ENCODE measurements at regions not wholly inside any gene's neighbourhood (a gene's known extent, or its start where the extent isn't known, plus 50 kb on each side); places are given as distances from the start of the nearest gene placed in this dataset.
"Not testable (repeated sequence)": the region's sequence is repeated elsewhere in the genome, so short reads cannot be mapped to it uniquely, and the experiment has no call there.

DNA sequence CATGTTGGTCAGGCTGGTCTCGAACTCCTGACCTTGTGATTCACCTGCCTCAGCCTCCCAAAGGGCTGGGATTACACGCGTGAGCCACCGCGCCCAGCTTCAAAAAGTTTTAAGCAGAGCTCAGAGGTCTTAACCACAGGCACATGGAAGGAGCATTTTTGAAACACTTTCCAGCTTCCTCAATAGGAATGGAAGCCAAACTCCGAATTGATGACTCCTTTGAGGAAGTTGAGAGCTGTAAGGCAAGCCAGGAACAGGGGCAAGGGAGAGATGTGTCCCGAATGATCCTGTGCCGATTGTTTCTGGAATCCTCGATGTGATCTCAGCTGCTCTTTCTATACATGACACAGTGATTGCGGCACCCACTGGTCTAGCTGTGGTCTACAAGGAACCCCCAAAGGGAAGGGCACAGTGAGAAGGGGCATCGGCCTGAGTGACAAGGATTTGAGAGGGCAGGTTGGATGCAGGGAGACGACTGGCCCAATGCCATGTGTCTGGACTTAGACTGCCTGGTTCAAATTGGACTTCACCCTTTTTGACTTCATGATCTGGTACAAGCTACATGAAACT lies 116.2 kb downstream of the ADRA2C start:
- not testable (repeated sequence) for DNase-seq

DNA sequence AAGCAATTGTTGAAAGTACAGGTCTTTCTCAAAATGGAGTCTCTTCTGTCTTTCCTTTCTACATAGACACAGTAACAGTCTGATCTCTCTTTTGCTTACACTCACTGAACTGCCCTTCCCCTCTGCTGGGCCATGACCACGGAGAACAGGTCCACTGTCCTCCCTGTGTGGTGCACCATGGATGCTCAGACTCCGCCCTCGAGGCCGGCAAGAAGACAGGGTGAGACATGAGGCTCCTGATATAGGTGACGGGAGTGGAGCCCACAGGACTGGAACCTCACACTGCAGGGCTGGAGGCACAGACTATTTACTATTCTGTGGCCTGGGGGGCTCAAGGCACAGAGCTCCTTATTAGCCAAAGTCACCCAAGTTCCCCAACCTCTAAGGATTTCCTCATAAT lies 118.1 kb downstream of the ADRA2C start:
- DNase-seq, result not testable (repeated sequence)

DNA sequence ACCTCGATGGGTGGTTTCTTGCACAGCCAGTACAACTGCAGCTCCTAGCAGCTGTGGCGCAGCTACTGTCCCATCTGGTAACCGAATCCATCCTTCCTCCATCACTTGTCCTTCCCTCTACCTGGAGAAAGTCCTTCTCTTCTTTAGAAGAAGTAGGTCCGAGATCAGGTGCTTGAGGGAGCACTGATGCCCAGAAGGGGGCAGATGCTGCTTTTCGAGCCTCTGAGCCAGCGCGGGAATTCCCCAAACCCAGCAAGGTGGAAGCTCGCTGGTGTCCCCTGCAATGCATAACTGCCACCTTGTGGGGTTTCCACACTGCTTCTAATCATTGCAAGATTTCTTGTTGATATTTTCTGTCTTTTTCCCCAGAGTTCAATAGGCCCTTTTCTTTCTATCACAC lies 127.4 kb downstream of the ADRA2C start:
- not testable (repeated sequence) for DNase-seq

DNA sequence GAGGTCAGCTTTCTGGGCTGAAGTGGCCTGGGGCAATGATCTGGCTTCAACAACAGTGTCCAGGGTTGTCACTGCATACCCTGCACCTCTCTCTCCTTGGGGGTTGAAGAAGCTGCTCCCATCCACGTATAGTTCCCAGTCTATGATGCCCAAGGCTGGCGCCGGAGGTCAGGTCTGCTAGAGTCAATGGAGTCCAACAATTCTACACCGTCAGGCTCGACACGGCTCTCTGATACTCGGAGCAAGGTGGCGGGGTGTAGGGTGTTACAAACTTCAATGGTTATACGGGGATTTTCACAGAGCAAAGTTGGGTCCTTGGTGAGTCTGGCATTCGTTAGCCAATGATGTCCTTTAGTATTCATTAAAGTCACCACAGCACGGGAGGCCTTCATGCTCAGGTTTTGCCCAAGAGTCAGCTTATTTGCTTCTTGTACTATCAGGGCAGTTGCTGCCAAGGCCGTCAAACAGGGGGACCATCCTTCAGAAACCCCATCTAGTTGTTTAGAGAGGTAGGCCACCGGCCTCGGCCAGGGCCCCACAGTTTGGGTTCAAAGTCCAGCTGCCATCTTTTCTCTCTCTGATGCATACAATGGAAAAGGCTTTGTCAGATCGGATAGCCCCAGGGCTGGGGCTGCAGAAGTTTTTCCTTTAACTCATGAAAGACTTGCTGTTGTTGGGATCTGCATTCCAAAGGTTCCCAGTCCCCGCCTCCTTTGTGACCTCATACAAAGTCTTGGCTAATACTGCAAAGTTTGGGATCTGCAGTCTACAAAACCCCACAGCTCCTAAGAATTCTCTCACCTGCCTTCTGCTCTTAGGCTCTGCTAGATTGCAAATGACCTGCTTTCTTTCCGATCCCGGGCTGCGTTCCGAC lies 128.1 kb downstream of the ADRA2C start:
- DNase-seq, result not testable (repeated sequence)

DNA sequence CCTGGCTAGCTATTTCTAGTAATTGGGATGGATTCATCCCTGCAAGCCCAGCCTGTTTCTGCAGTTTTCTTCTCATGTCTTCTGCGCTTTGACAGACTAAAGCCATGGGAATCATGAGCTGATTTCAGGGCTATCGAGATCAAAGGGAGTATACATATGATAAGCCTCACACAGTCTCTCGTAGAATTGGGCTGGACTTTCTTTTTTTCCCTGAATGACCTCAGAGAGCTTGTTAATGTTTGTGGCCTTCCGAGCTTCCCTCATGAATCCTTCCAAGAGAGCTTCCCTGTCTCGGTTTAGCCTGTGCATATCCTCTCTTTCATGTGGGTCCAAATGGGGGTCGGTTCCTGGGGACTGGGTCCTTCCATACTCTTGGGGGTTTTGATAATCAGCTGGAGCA lies 130.3 kb downstream of the ADRA2C start:
- DNase-seq, result no peak

DNA sequence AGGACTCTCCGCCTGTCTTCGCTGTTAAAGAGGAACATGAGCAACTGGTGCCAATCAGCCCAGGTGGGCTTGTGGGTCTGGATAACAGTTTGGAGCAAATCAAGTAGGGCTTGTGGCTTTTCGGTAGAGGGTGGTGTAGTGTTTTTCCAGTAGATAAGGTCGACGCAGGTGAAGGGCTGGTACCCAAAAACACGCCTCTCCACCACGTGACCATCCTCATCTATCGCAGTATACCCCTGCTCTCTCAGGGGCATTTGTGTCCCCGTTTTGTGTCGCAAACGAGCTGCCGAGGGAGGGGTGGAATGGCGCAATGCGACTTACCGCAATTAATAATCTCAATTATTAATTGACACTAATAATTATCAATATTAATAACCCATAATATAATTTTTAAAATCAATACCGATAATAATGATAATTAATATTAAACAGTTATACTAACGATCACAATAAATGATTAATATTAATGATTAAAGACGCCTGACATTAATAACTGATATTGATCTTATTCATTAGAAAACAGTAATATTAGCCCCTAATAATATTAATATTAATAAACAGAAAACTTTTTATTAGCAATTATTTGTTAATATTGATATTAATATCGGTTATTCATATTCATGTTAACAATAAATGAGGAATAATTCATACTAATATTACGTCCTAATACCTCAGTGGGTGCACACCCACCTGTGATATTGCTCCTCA lies 130.8 kb downstream of the ADRA2C start:
- not testable (repeated sequence) for DNase-seq

GRCh38 chr4:3898098-3898497 lies 131.9 kb downstream of the ADRA2C start:
- DNase-seq, result no peak

DNA sequence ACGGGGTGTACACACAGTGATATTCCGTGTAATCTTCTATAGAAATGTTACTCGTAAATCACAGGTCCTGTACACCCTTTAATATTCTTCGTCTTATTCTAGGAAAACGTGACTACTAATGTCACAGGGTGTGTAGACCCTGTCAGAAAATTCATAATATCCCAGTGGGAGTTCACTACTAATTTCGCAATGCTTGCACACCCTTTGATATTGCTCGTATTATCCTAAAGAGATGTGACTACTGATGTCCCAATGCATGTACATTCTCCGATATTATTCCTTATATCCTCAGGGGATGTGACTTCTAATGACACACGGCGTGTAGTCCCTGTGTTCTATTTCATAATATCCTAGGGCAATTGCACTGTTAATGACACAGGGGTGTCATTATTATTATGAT lies 132.7 kb downstream of the ADRA2C start:
- DNase-seq, result not testable (repeated sequence)

DNA sequence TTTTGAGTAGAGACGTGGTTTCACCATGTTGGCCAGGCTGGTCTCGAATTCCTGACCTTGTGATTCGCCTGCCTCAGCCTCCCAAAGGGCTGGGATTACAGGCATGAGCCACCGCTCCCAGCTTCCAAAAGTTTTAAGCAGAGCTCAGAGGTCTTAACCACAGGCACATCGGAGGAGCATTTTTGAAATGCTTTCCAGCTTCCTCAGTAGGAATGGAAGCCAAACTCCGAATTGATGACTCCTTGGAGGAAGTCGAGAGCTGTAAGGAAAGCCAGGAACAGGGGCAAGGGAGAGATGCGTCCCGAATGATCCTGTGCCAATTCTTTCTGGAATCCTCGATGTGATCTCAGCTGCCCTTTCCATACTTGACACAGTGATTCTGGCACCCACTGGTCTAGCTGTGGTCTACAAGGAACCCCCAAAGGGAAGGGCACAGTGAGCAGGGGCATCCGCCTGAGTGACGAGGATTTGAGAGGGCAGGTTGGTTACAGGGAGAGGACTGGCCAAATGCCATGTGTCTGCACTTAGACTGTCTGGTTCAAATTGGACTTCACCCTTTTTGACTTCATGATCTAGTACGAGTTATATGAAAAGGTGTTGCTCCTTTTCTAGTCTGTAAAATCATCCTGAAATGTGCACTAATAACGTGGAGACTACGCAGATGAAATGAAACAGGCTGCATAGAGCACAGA lies 138.2 kb downstream of the ADRA2C start:
- DNase-seq, result not testable (repeated sequence)

GRCh38 chr4:3909616-3910015 lies 143.4 kb downstream of the ADRA2C start:
- not testable (repeated sequence) for DNase-seq

DNA sequence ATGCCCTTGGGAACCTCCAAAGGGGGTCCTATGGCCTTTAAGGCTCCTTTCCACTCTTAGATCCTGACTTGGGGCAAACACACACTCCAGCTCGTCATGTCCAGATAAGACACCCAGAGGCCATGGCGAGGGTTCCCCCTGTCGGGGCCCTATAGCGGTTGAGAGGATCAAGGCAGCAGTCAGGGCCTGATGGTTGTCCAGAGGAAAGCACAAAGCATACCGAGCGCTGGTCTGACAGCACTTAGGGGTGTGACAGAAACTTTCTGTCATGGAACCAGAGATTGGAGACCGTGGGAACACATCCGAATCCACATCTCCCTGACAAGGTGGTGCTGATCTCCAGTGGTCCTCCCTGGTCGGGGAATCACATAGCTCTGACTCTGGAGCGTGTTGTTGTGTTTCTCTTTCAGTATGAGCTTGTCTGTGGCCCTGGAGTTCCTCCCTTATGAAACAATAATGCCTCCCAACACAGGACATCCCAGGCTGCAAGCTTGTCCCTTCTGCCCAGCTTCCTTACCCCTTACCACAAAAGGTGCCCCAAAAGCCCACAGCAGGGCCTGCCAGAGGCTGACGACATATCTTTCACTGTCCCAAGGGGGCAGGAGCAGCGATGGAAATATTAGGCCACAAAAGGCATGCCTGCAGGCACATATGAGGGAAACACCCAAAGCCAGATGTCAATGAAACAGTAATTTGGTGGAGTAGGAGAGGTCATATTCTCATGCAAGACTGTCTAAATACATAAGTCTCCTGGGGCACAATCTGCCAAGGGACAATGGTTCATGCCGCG lies 144.2 kb downstream of the ADRA2C start:
- DNase-seq, result not testable (repeated sequence)

DNA sequence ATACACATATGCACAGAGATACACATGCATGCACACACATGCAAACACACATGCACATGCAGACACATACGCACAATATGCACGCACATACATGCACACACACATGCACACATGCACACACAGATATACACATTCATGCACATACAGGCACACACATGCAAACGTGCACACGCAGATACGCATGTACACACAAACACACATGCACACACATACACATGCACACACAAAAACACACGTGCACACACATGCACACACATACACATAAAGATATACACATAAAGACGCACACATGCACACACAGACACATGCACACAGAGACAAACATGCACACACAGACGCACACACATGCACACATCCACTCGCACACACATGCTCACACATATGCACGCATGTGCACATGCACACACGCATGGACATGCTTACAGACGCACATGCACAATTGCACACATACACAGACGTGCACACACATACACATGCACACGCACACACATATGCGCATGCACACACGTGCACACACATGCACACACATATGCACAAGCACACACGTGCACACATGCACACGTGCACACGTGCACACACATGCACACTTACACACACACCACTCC lies 145.2 kb downstream of the ADRA2C start:
- no peak for DNase-seq

DNA sequence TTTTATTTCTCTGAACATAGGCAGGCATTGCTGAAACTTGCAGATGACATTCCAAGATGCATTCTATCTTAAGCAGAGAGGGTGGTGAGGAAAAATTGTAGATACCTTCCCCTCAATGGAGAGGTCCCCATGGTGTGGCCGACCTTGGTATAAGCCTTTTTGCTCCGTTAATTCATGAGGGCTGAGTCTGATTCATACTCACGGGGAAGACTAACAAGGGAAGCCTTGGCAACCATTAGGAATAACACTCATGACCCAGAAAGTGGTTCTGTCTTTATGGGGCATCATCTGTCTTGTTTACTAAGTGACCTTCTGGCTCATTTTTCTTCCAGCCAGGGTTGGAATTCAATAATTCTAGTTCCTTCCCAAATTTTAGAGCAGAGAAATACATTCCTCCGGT lies 148.3 kb downstream of the ADRA2C start:
- DNase-seq, result not testable (repeated sequence)

DNA sequence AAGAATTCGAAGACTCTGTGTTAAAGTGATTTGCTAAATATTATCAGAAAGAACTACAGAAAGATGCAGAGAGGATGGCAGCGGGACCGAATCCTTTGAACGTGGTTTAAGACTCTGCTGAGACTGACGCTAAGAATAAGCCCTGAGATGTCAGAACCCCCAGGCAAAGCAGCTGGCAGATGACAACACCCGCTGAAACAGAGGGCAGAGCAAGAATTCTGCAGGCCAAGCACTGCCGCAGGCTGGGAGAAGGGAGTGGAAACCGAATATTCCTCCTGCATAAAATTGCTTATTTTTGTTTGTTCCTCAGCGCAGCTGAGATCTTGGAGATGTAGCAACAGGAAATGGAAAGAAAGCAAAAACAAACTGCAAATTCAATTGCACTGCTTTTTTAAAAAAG lies 153.3 kb downstream of the ADRA2C start:
- DNase-seq, result not testable (repeated sequence)

DNA sequence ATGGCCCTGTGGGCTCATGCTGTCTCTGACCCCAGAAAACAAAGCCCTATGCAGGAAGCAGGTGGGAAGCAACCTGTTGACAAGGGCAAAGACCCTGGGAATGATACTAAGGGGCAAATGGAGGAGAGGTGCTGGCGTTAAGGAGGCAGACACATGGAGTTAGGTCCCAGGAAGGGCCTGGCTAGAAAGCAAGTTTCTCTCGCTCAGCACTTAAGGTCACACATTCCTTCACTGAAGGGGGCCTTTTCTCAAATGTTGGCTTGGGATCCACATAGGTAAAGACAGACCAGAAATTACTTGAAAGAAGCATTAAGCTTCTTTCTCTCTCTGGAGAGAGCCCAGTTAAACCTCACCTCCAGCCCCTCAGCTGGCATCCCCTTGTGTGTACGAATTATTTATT lies 155.7 kb downstream of the ADRA2C start:
- not testable (repeated sequence) for DNase-seq

DNA sequence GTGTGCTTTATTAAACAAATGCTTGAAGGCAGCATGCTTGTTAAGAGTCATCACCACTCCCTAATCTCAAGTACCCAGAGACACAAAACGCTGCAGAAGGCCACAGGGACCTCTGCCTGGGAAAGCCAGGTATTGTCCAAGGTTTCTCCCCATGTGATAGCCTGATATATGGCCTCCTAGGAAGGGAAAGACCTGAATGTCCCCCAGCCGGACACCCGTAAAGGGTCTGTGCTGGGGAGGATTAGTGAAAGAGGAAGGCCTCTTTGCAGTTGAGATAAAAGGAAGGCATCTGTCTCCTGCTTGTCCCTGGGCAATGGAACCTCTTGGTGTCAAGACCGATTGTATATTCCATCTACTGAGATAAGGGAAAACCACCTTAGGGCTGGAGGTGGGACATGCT lies 159.7 kb downstream of the ADRA2C start:
- not testable (repeated sequence) for DNase-seq

- not testable (repeated sequence) for DNase-seq
Observed at GRCh38 chr4:3926271-3926670, 160.1 kb downstream of the ADRA2C start.

DNA sequence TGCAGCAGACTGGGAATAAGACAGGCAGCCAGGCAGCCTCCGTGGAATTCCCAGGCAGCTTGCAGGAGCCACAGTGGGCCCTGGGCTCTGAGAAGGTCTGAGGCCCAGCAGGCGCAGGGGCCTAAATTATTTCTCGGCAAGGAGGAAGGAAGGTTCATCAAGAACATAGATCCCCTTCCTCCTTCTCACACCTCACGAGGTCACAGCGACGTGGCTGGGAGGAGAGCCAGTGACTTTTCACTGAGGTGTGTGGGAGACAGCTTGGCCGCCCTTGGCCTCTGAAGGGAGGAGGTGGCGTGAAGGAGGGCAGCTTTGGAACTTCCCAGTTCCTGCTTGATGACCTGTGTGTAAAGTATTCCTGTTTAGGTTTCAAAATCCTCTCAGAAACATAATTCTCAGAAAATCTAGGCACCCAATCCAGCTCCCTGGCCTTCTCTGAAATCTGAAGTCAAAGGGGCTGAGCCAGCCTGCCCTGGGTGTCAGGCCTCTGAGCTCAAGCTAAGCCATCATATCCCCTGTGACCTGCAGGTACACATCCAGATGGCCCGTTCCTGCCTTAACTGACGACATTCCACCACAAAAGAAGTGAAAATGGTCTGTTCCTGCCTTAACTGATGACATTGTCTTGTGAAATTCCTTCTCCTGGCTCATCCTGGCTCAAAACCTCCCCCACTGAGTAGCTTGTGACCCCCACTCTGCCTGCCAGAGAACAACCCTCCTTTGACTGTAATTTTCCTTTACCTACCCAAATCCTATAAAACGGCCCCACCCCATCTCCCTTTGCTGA lies 161.0 kb downstream of the ADRA2C start:
- not testable (repeated sequence) for DNase-seq

GRCh38 chr4:3929431-3929830 lies 163.2 kb downstream of the ADRA2C start:
- not testable (repeated sequence) for DNase-seq

DNA sequence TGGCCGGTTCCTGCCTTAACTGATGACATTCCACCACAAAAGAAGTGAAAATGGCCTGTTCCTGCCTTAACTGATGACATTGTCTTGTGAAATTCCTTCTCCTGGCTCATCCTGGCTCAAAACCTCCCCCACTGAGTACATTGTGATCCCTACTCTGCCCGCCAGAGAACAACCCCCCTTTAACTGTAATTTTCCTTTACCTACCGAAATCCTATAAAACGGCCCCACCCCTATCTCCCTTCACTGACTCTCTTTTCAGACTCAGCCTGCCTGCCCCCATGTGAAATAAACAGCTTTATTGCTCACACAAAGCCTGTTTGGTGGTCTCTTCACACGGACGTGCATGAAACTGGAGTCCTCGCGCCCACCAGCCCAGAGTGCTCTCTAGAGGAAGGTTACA lies 166.5 kb downstream of the ADRA2C start:
- DNase-seq, result not testable (repeated sequence)

DNA sequence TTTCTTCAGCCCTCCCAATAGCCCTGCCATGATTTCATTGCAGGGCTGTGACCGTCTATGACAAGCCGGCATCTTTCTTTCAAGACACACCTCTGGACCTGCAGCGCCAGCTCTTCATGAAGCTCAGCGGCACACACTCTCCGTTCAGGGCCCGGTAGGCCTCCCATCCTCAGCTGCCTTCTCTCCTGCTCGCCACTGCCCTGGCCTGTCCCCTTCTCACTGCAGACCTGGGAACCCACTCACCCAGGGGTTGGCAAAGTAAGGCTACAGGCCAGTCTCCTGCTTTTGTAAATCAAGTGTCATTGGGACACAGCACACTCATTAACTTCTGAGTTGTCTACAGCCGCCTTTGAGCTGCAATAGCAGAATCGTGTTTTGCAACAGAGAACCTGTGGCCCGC lies 169.2 kb downstream of the ADRA2C start:
- not testable (repeated sequence) for DNase-seq

Measured in activated effector memory CD4-positive, alpha-beta T cell treated with Interleukin-2 at 50 U/mL for 16 hours (primary cell).